H1 (cell line): ENCODE measurements at regions not wholly inside any gene's neighbourhood (a gene's known extent, or its start where the extent isn't known, plus 50 kb on each side); places are given as distances from the start of the nearest gene placed in this dataset.

ENCODE experiments used
- BACH1 ChIP-seq: IDR thresholded peaks from 2 replicates; pipeline ENCODE4 v1.6.1; 2012; ENCODE audit warnings: low read length, improper control_type of control experiment
- CBX5 ChIP-seq: fragments of 300-800, 300-1000 bp; sonication (generic); IDR thresholded peaks from 2 replicates; pipeline ENCODE4 v1.7.1; 2016; ENCODE audit warnings: antibody characterized with exemption, low read length, low read depth
- CHD2 ChIP-seq: IDR thresholded peaks from 2 replicates; pipeline ENCODE4 v1.6.1; 2012; ENCODE audit warnings: low read length, improper control_type of control experiment
- CHD7 ChIP-seq: fragments of 300-600 bp; sonication (generic); IDR thresholded peaks from 2 replicates; pipeline ENCODE4 v1.7.1; 2012; ENCODE audit warnings: low read length, moderate library complexity, mild to moderate bottlenecking, inconsistent platforms; ENCODE audit not compliant: insufficient replicate concordance
- GABPA ChIP-seq: IDR thresholded peaks from 2 replicates; pipeline ENCODE4 v1.6.1; 2011; ENCODE audit warnings: mild to moderate bottlenecking, low read length, moderate library complexity, borderline replicate concordance; ENCODE audit not compliant: insufficient read depth
- GTF2F1 ChIP-seq: IDR thresholded peaks from 2 replicates; pipeline ENCODE4 v1.6.1; 2012; ENCODE audit warnings: low read depth, low read length, improper control_type of control experiment, borderline replicate concordance
- JUND ChIP-seq: IDR thresholded peaks from 2 replicates; pipeline ENCODE4 v1.6.1; 2011; ENCODE audit warnings: mild to moderate bottlenecking, improper control_type of control experiment, low read length
- PHF8 ChIP-seq: fragments of 200-600 bp; sonication (generic); conservative IDR thresholded peaks from 2 replicates; pipeline ENCODE4 v1.7.1; 2012; ENCODE audit warnings: low read depth, mild to moderate bottlenecking, inconsistent platforms, low read length, moderate library complexity
- SUZ12 ChIP-seq: fragments of 200-600 bp; sonication (generic); IDR thresholded peaks from 2 replicates; pipeline ENCODE4 v1.6.1; 2012; ENCODE audit warnings: mild to moderate bottlenecking, inconsistent platforms, low read length, moderate library complexity, mixed read lengths
- TAF7 ChIP-seq: optimal IDR thresholded peaks from 2 replicates; pipeline ENCODE3; 2011; ENCODE audit warnings: low read depth, mild to moderate bottlenecking, inconsistent platforms, low read length, moderate library complexity, borderline replicate concordance
- TCF12 ChIP-seq: IDR thresholded peaks from 2 replicates; pipeline ENCODE4 v1.6.1; 2011; ENCODE audit warnings: low read depth, mild to moderate bottlenecking, low read length
- YY1 ChIP-seq: IDR thresholded peaks from 2 replicates; pipeline ENCODE4 v1.6.1; 2011; ENCODE audit warnings: low read depth, mild to moderate bottlenecking, low read length
- TF ChIP-seq, protein P1 (sequence below): IDR thresholded peaks from 2 replicates; pipeline ENCODE4 v1.6.1; 2012; ENCODE audit warnings: inconsistent platforms

GRCh38 chrY:7810359-7810758 lies 898.8 kb upstream of the AMELY start (continued):
- TF ChIP-seq CHD7 (no peak), TCF12 (no peak), YY1 (no peak), CBX5 (no peak), PHF8 (no peak), SUZ12 (no peak), GTF2F1 (no peak), CHD2 (no peak), BACH1 (no peak), GABPA (no peak), TAF7 (no peak), JUND (no peak)
- TF ChIP-seq, protein P1, sequence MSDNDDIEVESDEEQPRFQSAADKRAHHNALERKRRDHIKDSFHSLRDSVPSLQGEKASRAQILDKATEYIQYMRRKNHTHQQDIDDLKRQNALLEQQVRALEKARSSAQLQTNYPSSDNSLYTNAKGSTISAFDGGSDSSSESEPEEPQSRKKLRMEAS, result no peak
